OCI-LY3 (cell line): ENCODE measurements at regions not wholly inside any gene's neighbourhood (a gene's known extent, or its start where the extent isn't known, plus 50 kb on each side); places are given as distances from the start of the nearest gene placed in this dataset.

Experiments
- EZH2phosphoT487 ChIP-seq: fragments of 200-600 bp; shearing (Covaris generic); IDR thresholded peaks from 2 replicates; pipeline ENCODE4 v1.6.1; 2018; ENCODE audit warnings: antibody characterized with exemption, mixed run types, low read depth
- TF ChIP-seq, protein P1 (sequence below): fragments of 200-600, 300-600 bp; sonication (generic); IDR thresholded peaks from 2 replicates; pipeline ENCODE4 v1.5.1; 2014; ENCODE audit warnings: antibody characterized with exemption, low read length, low read depth

DNA sequence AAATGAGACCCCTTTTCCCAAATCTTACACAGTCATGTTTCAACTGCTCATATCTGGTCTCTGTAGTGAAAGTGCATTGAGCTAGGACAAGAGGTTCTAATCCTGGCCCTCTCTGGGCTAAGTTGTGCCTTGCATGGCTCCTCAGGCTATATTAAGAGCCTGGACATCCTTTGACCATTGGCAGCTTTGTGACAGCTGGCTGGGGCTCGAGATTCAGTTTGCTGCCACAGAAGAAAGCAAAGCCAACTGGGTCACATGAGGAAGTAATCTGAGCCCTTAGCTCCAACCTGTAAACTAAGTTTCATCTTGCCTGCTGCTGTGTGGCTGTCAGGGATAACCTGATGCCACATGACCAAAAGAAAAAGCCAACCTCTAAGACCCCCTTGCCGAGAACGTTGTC is 51.8 kb upstream of the JADE1 start:
- TF ChIP-seq, protein P1, sequence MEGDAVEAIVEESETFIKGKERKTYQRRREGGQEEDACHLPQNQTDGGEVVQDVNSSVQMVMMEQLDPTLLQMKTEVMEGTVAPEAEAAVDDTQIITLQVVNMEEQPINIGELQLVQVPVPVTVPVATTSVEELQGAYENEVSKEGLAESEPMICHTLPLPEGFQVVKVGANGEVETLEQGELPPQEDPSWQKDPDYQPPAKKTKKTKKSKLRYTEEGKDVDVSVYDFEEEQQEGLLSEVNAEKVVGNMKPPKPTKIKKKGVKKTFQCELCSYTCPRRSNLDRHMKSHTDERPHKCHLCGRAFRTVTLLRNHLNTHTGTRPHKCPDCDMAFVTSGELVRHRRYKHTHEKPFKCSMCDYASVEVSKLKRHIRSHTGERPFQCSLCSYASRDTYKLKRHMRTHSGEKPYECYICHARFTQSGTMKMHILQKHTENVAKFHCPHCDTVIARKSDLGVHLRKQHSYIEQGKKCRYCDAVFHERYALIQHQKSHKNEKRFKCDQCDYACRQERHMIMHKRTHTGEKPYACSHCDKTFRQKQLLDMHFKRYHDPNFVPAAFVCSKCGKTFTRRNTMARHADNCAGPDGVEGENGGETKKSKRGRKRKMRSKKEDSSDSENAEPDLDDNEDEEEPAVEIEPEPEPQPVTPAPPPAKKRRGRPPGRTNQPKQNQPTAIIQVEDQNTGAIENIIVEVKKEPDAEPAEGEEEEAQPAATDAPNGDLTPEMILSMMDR, result no peak
- TF ChIP-seq EZH2phosphoT487, result no peak
